ENCODE measurements at regions not wholly inside any gene's neighbourhood (a gene's known extent, or its start where the extent isn't known, plus 50 kb on each side); places are given as distances from the start of the nearest gene placed in this dataset.

DNA sequence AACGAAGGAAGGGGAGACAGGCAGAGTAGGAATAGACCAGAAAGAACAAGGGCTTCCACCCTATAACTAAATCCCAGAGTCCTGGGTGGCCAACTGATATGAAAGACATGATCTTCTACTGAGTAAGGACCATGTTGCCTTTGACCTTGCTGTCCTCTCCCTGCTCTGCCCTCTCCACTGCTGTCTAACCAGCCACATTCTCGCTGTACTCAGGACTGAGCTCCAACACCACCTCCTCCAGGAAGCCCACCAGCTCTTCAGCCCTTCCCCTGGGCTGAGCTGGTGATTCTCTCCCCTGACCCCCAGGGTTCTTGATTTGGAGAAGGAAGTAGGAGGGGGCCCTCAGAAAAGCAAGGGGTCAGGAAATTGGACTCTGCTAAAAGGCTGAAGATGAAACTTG lies 159.2 kb downstream of the DICER1 start:
- Histone ChIP-seq H3K4me1 (ENCODE audit: control insufficient read depth in 2 of 2, insufficient read depth in 1 of 2, low read depth in 1 of 2, low read length in 2 of 2) (peaks cover 0 to 5% of the 10 kb centered on the region in 2 donors), H2BK120ac (ENCODE audit: low read depth, low read length) (no peak overlapping the region), H4K8ac (ENCODE audit: low read depth, low read length) (no peak overlapping the region), H3K4me3 (ENCODE audit: low read length in 2 of 2) (no peak overlapping the region), H3K9me3 (replicated peaks in 1 of 2; ENCODE audit: control insufficient read depth in 2 of 2, insufficient read depth in 1 of 2, low read depth in 1 of 2, low read length in 2 of 2) (no peaks in the 10 kb centered on the region), H3K18ac (ENCODE audit: low read length) (peak overlapping the region; percentile 53), H2AK5ac (ENCODE audit: low read depth, low read length) (no peak overlapping the region), H4K91ac (ENCODE audit: low read depth, low read length, poor library complexity) (no peak overlapping the region), H3K79me1 (ENCODE audit: low read depth, low read length) (no peaks in the 10 kb centered on the region), H3K27ac (replicated peaks; ENCODE audit: low read length) (no peak overlapping the region), H3K14ac (ENCODE audit: low read length) (no peak overlapping the region), H3K4ac (ENCODE audit: low read length) (no peak overlapping the region), H3K36me3 (replicated peaks in 1 of 2; ENCODE audit: control insufficient read depth in 2 of 2, insufficient read depth in 2 of 2, low read length in 2 of 2) (no peaks in the 10 kb centered on the region), H2BK15ac (ENCODE audit: low read length) (no peak overlapping the region), H2AFZ (ENCODE audit: low read length) (no peak overlapping the region), H3K9ac (ENCODE audit: low read depth, low read length, poor library complexity) (no peak overlapping the region), H3K23ac (ENCODE audit: low read depth, low read length, poor library complexity) (no peak overlapping the region), H2BK12ac (ENCODE audit: low read length) (no peak overlapping the region), H3K27me3 (ENCODE audit: control insufficient read depth in 3 of 3, insufficient read depth in 3 of 3, low read depth in 1 of 3, low read length in 3 of 3) (peaks cover 0 to 29% (median 0%) of the 10 kb centered on the region in 3 experiments), H2BK5ac (ENCODE audit: low read length) (no peak overlapping the region), H3K4me2 (ENCODE audit: insufficient read depth, low read length, poor library complexity, severe bottlenecking) (no peak overlapping the region)
- WGBS, 2 donors (ENCODE audit: extremely low coverage in 2 of 2, insufficient read length in 2 of 2, insufficient replicate concordance in 1 of 2) = no CpG with 5 or more reads among the region's 2 CpGs
- no peak for DNase-seq (ENCODE audit: low spot score)

DNA sequence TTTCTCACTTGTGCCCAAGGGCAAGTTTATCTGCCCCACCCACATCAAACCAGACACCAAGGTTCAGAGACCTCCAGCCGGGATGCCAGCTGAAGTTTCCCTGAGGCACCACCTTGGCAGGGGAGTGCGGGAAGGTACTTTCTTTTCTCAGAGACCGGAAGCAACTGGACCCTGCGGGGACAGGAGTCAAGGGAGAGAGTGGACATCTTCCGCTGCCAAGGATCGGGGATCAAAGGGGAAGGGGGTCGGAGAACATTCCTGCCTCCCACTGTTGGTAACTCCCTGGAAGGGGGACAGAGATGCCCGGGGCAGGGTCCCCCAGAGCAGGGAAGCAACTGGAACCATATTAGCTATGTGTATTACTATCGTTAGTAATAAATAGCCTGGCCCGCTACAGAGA lies 161.8 kb downstream of the DICER1 start:
- Histone ChIP-seq H2BK5ac (ENCODE audit: low read length) (no peak overlapping the region), H3K9ac (ENCODE audit: low read depth, low read length, poor library complexity) (no peak overlapping the region), H3K4me1 (ENCODE audit: control insufficient read depth in 2 of 2, insufficient read depth in 1 of 2, low read depth in 1 of 2, low read length in 2 of 2) (peaks cover 0 to 4% of the 10 kb centered on the region in 2 donors), H2AK5ac (ENCODE audit: low read depth, low read length) (no peak overlapping the region), H2AFZ (ENCODE audit: low read length) (no peak overlapping the region), H2BK12ac (ENCODE audit: low read length) (no peak overlapping the region), H3K36me3 (replicated peaks in 1 of 2; ENCODE audit: control insufficient read depth in 2 of 2, insufficient read depth in 2 of 2, low read length in 2 of 2) (no peaks in the 10 kb centered on the region), H3K4me3 (ENCODE audit: low read length in 2 of 2) (no peak overlapping the region), H3K9me3 (replicated peaks in 1 of 2; ENCODE audit: control insufficient read depth in 2 of 2, insufficient read depth in 1 of 2, low read depth in 1 of 2, low read length in 2 of 2) (no peaks in the 10 kb centered on the region), H3K79me1 (ENCODE audit: low read depth, low read length) (no peaks in the 10 kb centered on the region), H3K4ac (ENCODE audit: low read length) (no peak overlapping the region), H4K91ac (ENCODE audit: low read depth, low read length, poor library complexity) (no peak overlapping the region), H3K27me3 (ENCODE audit: control insufficient read depth in 3 of 3, insufficient read depth in 3 of 3, low read depth in 1 of 3, low read length in 3 of 3) (peaks cover 0 to 17% (median 0%) of the 10 kb centered on the region in 3 experiments), H2BK120ac (ENCODE audit: low read depth, low read length) (no peak overlapping the region), H3K18ac (ENCODE audit: low read length) (no peak overlapping the region), H3K14ac (ENCODE audit: low read length) (no peak overlapping the region), H3K4me2 (ENCODE audit: insufficient read depth, low read length, poor library complexity, severe bottlenecking) (no peak overlapping the region), H3K23ac (ENCODE audit: low read depth, low read length, poor library complexity) (no peak overlapping the region), H2BK15ac (ENCODE audit: low read length) (peak overlapping the region; percentile 46), H4K8ac (ENCODE audit: low read depth, low read length) (no peak overlapping the region), H3K27ac (replicated peaks; ENCODE audit: low read length) (no peak overlapping the region)
- DNase-seq (ENCODE audit: low spot score) = no peak
- WGBS, 2 donors (ENCODE audit: extremely low coverage in 2 of 2, insufficient read length in 2 of 2, insufficient replicate concordance in 1 of 2) = no CpG with 5 or more reads among the region's 10 CpGs

- no peaks in the 10 kb centered on the region for H3K79me1 ChIP-seq (ENCODE audit: low read depth, low read length)
- no CpG with 5 or more reads among the region's 1 CpG for WGBS, 2 donors (ENCODE audit: extremely low coverage in 2 of 2, insufficient read length in 2 of 2, insufficient replicate concordance in 1 of 2)
Observed at GRCh38 chr14:94994245-94994644, 163.1 kb downstream of the DICER1 start.

GRCh38 chr14:94992046-94992445 lies 165.3 kb downstream of the DICER1 start:
- no peaks in the 10 kb centered on the region for H3K36me3 ChIP-seq (replicated peaks in 1 of 2; ENCODE audit: control insufficient read depth in 2 of 2, insufficient read depth in 2 of 2, low read length in 2 of 2)
- H2BK5ac ChIP-seq (ENCODE audit: low read length) = no peak overlapping the region
- H3K4me2 ChIP-seq (ENCODE audit: insufficient read depth, low read length, poor library complexity, severe bottlenecking) = no peak overlapping the region
- H2AFZ ChIP-seq (ENCODE audit: low read length) = no peak overlapping the region
- no peaks in the 10 kb centered on the region for H3K79me1 ChIP-seq (ENCODE audit: low read depth, low read length)
- no peak overlapping the region for H3K23ac ChIP-seq (ENCODE audit: low read depth, low read length, poor library complexity)
- no peak overlapping the region for H3K4me3 ChIP-seq (ENCODE audit: low read length in 2 of 2)
- H2BK120ac ChIP-seq (ENCODE audit: low read depth, low read length) = no peak overlapping the region
- H4K91ac ChIP-seq (ENCODE audit: low read depth, low read length, poor library complexity) = no peak overlapping the region
- no peak overlapping the region for H4K8ac ChIP-seq (ENCODE audit: low read depth, low read length)
- H2AK5ac ChIP-seq (ENCODE audit: low read depth, low read length) = no peak overlapping the region
- peaks cover 0 to 2% of the 10 kb centered on the region in 2 donors for H3K9me3 ChIP-seq (replicated peaks in 1 of 2; ENCODE audit: control insufficient read depth in 2 of 2, insufficient read depth in 1 of 2, low read depth in 1 of 2, low read length in 2 of 2)
- no peaks in the 10 kb centered on the region for H3K27me3 ChIP-seq (ENCODE audit: control insufficient read depth in 3 of 3, insufficient read depth in 3 of 3, low read depth in 1 of 3, low read length in 3 of 3)
- no peak overlapping the region for H3K27ac ChIP-seq (replicated peaks; ENCODE audit: low read length)
- H3K4ac ChIP-seq (ENCODE audit: low read length) = no peak overlapping the region
- no peak overlapping the region for H2BK12ac ChIP-seq (ENCODE audit: low read length)
- H2BK15ac ChIP-seq (ENCODE audit: low read length) = no peak overlapping the region
- H3K18ac ChIP-seq (ENCODE audit: low read length) = no peak overlapping the region
- no peak overlapping the region for H3K9ac ChIP-seq (ENCODE audit: low read depth, low read length, poor library complexity)
- no peak overlapping the region for H3K14ac ChIP-seq (ENCODE audit: low read length)
- H3K4me1 ChIP-seq (ENCODE audit: control insufficient read depth in 2 of 2, insufficient read depth in 1 of 2, low read depth in 1 of 2, low read length in 2 of 2) = no peaks in the 10 kb centered on the region
- no peak for DNase-seq (ENCODE audit: low spot score)

More at GRCh38 chr14:94994245-94994644, 163.1 kb downstream of the DICER1 start:
- H3K27ac ChIP-seq (replicated peaks; ENCODE audit: low read length) = no peak overlapping the region
- H3K9me3 ChIP-seq (replicated peaks in 1 of 2; ENCODE audit: control insufficient read depth in 2 of 2, insufficient read depth in 1 of 2, low read depth in 1 of 2, low read length in 2 of 2) = no peaks in the 10 kb centered on the region
- H3K18ac ChIP-seq (ENCODE audit: low read length) = no peak overlapping the region
- no peak overlapping the region for H2AK5ac ChIP-seq (ENCODE audit: low read depth, low read length)
- no peak overlapping the region for H2BK120ac ChIP-seq (ENCODE audit: low read depth, low read length)
- H3K4ac ChIP-seq (ENCODE audit: low read length) = no peak overlapping the region
- no peak overlapping the region for H4K91ac ChIP-seq (ENCODE audit: low read depth, low read length, poor library complexity)
- H3K9ac ChIP-seq (ENCODE audit: low read depth, low read length, poor library complexity) = no peak overlapping the region
- H3K23ac ChIP-seq (ENCODE audit: low read depth, low read length, poor library complexity) = no peak overlapping the region
- no peak overlapping the region for H2AFZ ChIP-seq (ENCODE audit: low read length)
- H2BK15ac ChIP-seq (ENCODE audit: low read length) = no peak overlapping the region
- no peak overlapping the region for H4K8ac ChIP-seq (ENCODE audit: low read depth, low read length)
- peaks cover 0 to 4% of the 10 kb centered on the region in 2 donors for H3K4me1 ChIP-seq (ENCODE audit: control insufficient read depth in 2 of 2, insufficient read depth in 1 of 2, low read depth in 1 of 2, low read length in 2 of 2)
- no peak overlapping the region for H3K4me2 ChIP-seq (ENCODE audit: insufficient read depth, low read length, poor library complexity, severe bottlenecking)
- H2BK5ac ChIP-seq (ENCODE audit: low read length) = no peak overlapping the region
- H2BK12ac ChIP-seq (ENCODE audit: low read length) = no peak overlapping the region
- H3K4me3 ChIP-seq (ENCODE audit: low read length in 2 of 2) = no peak overlapping the region
- no peak overlapping the region for H3K14ac ChIP-seq (ENCODE audit: low read length)
- no peaks in the 10 kb centered on the region for H3K36me3 ChIP-seq (replicated peaks in 1 of 2; ENCODE audit: control insufficient read depth in 2 of 2, insufficient read depth in 2 of 2, low read length in 2 of 2)
- no peak for DNase-seq (ENCODE audit: low spot score)
- peaks cover 0 to 10% (median 0%) of the 10 kb centered on the region in 3 experiments for H3K27me3 ChIP-seq (ENCODE audit: control insufficient read depth in 3 of 3, insufficient read depth in 3 of 3, low read depth in 1 of 3, low read length in 3 of 3)

All from neuronal stem cell (in vitro differentiated cells).